ENCODE measurements at regions not wholly inside any gene's neighbourhood (a gene's known extent, or its start where the extent isn't known, plus 50 kb on each side); places are given as distances from the start of the nearest gene placed in this dataset.

GRCh38 chr7:77466450-77466849, 50.3 kb upstream of the GSAP start:
- H3K36me3 ChIP-seq: no peaks in the 10 kb centered on the region
- H3K4me1 ChIP-seq (ENCODE audit: low read depth): no peaks in the 10 kb centered on the region
- no peaks in the 10 kb centered on the region for H3K27me3 ChIP-seq
- H3K9me3 ChIP-seq (ENCODE audit: low read depth): no peaks in the 10 kb centered on the region
- DNase-seq (ENCODE audit: low read depth in 1 of 2, low spot score in 1 of 2): no peak
- TF ChIP-seq, protein P1, sequence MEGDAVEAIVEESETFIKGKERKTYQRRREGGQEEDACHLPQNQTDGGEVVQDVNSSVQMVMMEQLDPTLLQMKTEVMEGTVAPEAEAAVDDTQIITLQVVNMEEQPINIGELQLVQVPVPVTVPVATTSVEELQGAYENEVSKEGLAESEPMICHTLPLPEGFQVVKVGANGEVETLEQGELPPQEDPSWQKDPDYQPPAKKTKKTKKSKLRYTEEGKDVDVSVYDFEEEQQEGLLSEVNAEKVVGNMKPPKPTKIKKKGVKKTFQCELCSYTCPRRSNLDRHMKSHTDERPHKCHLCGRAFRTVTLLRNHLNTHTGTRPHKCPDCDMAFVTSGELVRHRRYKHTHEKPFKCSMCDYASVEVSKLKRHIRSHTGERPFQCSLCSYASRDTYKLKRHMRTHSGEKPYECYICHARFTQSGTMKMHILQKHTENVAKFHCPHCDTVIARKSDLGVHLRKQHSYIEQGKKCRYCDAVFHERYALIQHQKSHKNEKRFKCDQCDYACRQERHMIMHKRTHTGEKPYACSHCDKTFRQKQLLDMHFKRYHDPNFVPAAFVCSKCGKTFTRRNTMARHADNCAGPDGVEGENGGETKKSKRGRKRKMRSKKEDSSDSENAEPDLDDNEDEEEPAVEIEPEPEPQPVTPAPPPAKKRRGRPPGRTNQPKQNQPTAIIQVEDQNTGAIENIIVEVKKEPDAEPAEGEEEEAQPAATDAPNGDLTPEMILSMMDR (IDR thresholded peaks at IDR 0.05; ENCODE audit: low read depth, low read length): no peak
- no peak overlapping the region for H3K27ac ChIP-seq
- H3K4me3 ChIP-seq: no peak overlapping the region
